ENCODE measurements at regions not wholly inside any gene's neighbourhood (a gene's known extent, or its start where the extent isn't known, plus 50 kb on each side); places are given as distances from the start of the nearest gene placed in this dataset.

DNA sequence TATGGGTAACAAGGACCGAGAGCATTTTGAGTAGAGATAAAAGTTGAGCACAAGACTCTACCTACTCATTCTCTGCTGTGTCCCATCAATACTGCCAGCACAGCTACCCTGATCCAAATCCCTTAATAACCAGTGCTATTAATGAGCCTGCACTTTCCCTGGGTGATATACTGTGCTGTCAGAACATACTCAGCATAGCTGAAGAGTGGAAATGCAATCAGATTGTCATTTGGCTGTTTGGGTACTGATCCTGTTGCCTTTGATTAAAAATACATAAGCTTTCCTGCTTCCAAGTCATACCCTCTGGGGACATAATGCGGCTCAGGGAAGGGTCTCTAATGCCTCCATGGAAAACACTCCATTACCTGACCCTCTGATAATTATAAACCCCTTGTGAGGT, 917.5 kb downstream of the SQOR start:
- TF ChIP-seq POLR2A (IDR thresholded peaks at IDR 0.05) (no peak), CTCF (IDR thresholded peaks at IDR 0.05) (no peak)
- Histone ChIP-seq H3K4me3 (replicated peaks in 1 of 3) (no peak overlapping the region), H3K36me3 (no peaks in the 10 kb centered on the region), H3K27ac (no peak overlapping the region), H3K27me3 (no peaks in the 10 kb centered on the region), H3K4me1 (no peaks in the 10 kb centered on the region), H3K9me3 (no peaks in the 10 kb centered on the region)
- intact Hi-C loops (cut with DNase I) = no loop called here
- no peak for DNase-seq
- 84 to 100% methylated on average over 2 of the region's 2 CpGs for WGBS, 2 donors

DNA sequence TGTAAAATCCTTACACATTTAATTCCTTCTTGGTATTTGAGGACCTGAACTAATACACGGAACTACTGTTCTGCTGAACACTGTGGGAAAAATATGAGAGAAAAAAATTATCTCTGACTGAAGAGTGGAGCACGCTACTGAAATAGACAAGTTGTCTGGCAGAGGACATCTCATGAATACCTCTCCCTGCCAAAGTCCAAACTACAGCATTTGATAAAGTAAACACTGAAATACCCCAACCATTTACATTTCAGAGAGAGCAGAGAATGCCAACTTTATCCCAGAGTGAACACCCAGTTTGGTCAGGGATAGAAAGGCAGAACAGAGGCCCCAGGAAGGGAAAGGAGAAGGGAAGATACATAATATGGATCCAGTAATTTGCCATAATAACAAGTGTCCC, 920.7 kb downstream of the SQOR start:
- Histone ChIP-seq H3K27me3 (no peaks in the 10 kb centered on the region), H3K36me3 (no peaks in the 10 kb centered on the region), H3K4me3 (replicated peaks in 1 of 3) (no peak overlapping the region), H3K9me3 (no peaks in the 10 kb centered on the region), H3K27ac (no peak overlapping the region), H3K4me1 (no peaks in the 10 kb centered on the region)
- intact Hi-C loops (cut with DNase I) = no loop called here
- DNase-seq = no peak
- 63 to 80% methylated on average over 2 of the region's 2 CpGs for WGBS, 2 donors
- TF ChIP-seq POLR2A (IDR thresholded peaks at IDR 0.05) = no peak
- no peak for TF ChIP-seq CTCF (IDR thresholded peaks at IDR 0.05)

DNA sequence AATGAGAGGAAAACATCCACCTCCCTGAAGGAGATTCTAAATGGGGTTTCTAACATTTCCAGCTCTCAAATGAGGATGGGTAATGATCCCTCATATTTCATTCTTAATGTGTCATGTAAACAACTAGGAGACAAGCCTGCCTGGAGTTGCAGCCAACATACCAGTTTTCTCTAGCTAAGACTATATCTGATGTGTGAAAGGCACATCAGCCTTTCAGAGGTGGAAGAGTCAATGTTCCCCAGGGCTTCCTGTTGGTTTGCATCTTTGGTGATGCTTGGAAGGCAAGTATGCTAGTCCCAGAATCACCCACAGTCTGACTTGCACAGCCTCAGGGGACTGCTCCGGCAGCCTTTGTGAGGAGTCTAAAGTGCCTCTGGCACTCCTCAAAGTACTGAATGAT, 921.2 kb downstream of the SQOR start:
- Histone ChIP-seq H3K4me3 (replicated peaks in 1 of 3) (no peak overlapping the region), H3K36me3 (no peaks in the 10 kb centered on the region), H3K9me3 (no peaks in the 10 kb centered on the region), H3K4me1 (no peaks in the 10 kb centered on the region), H3K27me3 (no peaks in the 10 kb centered on the region), H3K27ac (no peak overlapping the region)
- TF ChIP-seq POLR2A (IDR thresholded peaks at IDR 0.05) (no peak), CTCF (IDR thresholded peaks at IDR 0.05) (no peak)
- intact Hi-C loops (cut with DNase I) = no loop called here
- no peak for DNase-seq
- 78 to 88% methylated on average over 1 of the region's 1 CpG for WGBS, 2 donors

DNA sequence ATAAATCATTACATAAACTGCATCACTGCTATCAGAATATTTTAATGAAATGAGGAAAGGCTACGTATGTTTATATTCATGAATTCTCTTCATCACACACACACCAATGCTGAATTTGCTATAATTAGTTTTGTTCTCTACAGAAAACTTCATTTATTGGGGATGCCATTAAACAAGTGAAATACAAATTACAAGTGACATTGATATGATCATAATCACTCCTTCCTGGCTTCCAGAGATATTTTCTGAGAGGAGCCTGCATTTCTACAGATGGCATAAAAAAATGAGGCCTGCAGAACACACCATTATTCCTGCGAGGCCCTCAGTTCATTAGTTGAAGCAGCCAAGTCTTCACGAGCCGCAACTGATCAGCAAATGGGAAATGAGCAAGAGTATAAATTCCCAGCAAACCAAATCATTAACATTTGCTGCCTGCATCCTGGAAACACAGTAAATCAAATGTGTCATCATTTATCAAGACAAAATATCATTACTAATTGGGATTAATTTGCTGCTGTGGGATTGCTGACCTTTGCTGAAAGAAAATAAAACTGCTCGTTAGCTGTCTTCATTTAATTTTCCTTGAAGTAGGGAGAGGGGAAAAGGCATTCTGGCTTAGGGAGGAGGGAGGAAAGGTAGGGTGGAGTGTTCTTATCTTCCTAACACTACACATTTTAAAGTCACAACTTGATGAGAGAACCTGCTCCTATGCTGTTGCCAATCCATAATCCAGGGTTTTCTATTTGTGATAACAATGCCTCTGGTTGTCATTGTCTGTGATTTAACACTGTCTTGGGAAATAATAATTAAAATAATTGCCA, 921.9 kb downstream of the SQOR start:
- H3K36me3 ChIP-seq = no peaks in the 10 kb centered on the region
- TF ChIP-seq CTCF (IDR thresholded peaks at IDR 0.05) = no peak
- no peak for TF ChIP-seq POLR2A (IDR thresholded peaks at IDR 0.05)
- no peak overlapping the region for H3K27ac ChIP-seq
- no peaks in the 10 kb centered on the region for H3K4me1 ChIP-seq
- DNase-seq = no peak
- no peak overlapping the region for H3K4me3 ChIP-seq (replicated peaks in 1 of 3)
- no peaks in the 10 kb centered on the region for H3K27me3 ChIP-seq
- no peaks in the 10 kb centered on the region for H3K9me3 ChIP-seq
- WGBS, 2 donors = 82 to 83% methylated on average over 5 of the region's 5 CpGs
- intact Hi-C loops (cut with DNase I) = no loop called here

DNA sequence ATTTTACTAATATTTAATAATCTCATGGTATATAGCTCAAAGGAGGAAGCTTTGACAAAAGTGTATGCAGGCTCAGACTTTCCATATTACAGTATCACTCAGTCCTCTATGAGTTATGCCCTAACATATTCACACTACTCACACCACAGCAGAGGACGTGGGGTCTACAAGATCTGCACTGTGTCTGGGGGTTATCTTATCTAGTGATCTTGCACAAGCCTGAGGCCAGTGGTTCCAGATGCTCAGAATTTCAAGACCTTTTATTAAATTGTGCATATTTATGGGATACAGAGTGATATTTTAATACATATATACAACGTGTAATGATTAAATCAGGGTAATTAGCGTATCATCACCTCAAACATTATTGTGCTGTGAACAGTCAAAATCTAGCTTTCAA, 933.1 kb downstream of the SQOR start:
- Histone ChIP-seq H3K27ac (no peak overlapping the region), H3K27me3 (no peaks in the 10 kb centered on the region), H3K9me3 (no peaks in the 10 kb centered on the region), H3K4me3 (replicated peaks in 1 of 3) (no peak overlapping the region), H3K36me3 (no peaks in the 10 kb centered on the region), H3K4me1 (no peaks in the 10 kb centered on the region)
- TF ChIP-seq POLR2A (IDR thresholded peaks at IDR 0.05) (no peak), CTCF (IDR thresholded peaks at IDR 0.05) (no peak)
- no peak for DNase-seq
- 84 to 88% methylated on average over 3 of the region's 3 CpGs for WGBS, 2 donors
- intact Hi-C loops (cut with DNase I) = no loop called here

Measured in thyroid gland (tissue), 4 donors.